Epidermal melanocyte (primary cell): ENCODE measurements at regions not wholly inside any gene's neighbourhood (a gene's known extent, or its start where the extent isn't known, plus 50 kb on each side); places are given as distances from the start of the nearest gene placed in this dataset.
A peak's percentile ranks its signal among the peaks of the same experiment; 100 is the strongest.

Experiments used
- DNase-seq: peaks from one replicate; pipeline ENCODE4 v3.0.0; 2011; ENCODE audit warnings: low spot score; ENCODE audit not compliant: insufficient read length

DNA sequence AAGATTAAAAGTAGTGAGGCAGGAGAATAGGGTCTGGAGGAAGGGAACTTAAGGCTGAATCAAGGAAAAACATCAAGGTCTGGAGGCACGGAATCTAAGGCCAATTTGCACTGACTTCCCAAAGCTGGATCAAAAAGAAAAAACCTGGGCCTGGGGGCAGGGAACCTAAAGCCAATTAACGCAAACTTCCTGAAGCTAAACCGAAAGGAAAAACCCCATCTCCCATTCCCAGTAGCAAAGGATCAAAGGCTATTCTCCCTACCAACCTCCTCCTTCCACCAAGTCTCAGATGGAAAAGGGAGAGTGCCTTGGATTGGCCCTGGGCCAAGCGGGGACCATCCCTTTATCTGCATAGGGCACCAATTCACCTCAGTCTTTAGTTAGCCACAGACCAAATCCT is 384.2 kb downstream of the GRIN2B start:
- no peak for DNase-seq

DNA sequence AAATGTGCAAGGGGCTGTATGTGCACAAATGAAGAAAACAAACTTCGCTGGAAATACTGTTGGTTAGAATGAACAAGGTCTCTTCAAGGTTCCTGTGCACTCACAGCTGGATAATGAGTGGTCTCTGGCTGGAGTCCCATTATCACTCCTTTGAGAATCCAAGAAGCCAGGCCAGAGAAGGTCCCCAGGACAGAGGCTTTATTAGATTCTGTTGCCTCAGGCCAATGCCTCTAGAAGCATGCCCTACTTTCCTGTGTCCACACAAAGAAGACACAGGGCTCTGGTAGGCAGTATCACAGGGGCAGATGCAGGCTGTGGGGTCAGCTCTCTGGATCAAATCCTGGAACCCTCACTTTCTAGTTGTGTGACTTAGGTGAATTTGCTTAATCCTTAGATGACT is 384.7 kb downstream of the GRIN2B start:
- no peak for DNase-seq

GRCh38 chr12:13595536-13596443 is 385.6 kb downstream of the GRIN2B start:
- no peak for DNase-seq

DNA sequence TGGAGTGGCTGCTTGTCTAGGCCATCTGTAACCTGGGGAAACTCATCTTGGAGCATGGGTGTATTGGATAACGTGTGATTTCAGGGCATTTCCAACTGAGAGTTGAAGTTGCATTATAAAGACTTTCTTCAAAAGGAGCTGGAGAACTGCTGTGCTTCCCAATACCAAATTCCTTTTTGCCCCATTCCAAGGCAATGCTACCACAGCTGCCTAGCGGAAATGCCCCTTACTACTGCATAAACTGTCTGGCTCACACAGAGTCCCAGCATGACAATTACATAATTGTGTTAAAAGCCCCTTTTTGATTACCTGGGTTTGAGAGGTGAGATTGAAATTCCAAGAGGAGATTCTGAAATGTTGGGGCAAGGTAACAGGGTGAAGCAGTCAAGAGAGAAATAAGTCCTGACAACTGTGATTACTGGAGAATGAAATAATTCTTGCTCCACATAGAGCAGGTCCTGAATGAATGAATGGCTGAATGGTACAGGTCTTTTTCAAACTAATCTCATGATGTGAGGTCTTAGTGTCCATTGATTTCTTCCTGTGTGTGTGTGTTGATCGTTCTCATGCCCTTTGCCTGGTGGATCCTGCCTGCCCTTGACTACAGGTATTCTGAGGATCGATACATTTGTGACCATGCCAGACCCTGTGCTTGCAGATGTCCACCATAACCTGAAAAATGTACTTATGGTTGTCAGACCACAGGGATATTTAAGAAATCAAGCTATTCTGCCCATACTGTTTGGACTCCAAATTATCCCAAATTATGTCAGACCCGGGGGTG is 386.5 kb downstream of the GRIN2B start:
- no peak for DNase-seq

GRCh38 chr12:13592063-13592942 is 389.1 kb downstream of the GRIN2B start:
- DNase-seq: no peak

DNA sequence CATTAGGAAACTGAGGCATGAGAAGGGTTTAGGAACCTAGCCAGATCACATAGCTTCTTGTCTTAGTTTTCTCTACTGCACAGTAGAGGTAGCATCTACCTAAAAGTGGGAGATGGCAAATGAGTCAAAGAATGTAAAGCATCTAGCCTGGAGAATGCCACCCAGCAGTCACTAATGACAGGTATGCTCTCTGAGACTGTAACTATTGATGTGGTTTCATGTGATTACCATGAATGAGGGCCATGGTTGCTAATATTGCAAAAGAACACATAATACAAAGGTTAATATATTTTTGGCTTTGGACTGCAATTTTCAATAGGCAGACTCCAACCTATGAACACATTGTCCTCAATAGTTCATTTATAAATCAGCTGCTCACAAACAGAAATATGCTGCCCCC is 389.9 kb downstream of the GRIN2B start:
- DNase-seq: no peak

- no peak for DNase-seq
Observed at GRCh38 chr12:13591059-13591458, 390.3 kb downstream of the GRIN2B start.

GRCh38 chr12:13588574-13588973 is 392.0 kb downstream of the EMP1 start:
- no peak for DNase-seq

DNA sequence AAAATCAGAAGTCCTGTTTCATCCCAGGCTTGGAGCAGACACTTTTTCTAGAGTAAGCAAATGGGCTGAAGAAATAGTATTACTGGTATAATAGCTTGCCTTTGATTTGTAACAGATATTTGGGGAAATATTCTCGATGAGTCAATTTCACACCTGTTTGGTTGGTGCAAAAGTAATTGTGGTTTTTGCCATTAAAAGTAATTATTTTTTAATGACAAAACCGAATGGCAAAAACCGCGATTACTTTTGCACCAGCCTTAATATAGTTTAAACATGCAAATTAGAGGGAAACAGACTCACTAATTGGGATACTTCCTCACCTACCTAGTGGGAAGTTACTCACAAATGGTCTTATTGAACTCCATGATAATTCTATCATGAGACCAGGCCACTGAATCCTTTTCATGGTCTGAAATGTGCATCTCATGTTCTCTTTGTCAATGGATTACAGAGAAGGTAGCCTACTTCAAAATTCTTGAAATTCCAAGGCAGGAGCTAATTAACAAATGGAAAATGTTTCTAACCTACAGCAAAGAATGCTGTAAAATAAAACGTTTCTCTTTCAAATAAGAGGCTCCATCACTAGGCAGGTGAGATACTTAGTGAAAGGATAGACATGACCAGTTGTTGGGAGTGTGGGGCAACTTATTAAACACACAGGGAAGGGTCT is 391.3 kb downstream of the EMP1 start:
- no peak for DNase-seq

DNA sequence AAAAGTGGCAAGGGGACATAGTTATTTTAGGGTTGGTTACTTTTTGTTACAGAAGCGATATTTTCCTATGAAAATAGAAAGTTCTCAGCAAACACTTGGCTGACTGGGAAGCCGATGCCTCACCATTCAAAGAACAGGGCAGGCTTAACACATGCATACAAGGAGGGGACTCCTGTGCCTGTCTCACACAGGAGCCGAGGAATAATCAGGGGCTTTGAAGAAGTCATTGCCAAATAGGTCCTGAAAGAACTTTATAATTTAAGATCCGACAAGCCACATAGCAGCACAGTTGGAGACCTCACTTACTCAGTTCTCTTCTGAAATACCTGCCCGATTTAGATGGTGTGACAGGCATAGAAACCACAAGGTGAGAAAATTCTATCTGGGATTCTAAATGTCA is 389.8 kb downstream of the EMP1 start:
- DNase-seq: no peak

DNA sequence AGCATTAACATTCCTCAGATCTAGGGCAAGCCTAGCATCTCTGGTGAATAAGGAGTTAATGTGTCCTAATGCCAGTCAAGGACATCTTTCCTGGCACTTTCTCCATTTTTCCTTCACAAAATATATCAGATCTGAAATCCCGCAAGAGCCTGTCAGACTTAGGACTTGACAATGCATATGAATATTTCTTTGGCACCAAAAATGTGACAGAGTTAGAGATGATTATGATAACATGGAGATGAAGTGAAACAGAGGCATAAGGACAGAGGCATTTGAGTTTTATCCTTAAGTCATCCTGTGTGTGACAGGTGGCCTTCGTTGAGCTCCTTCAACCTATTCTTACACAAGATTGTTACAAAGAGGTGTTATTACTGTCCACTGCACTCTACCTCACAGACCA is 388.0 kb downstream of the EMP1 start:
- no peak for DNase-seq

GRCh38 chr12:13583630-13584029 is 387.1 kb downstream of the EMP1 start:
- no peak for DNase-seq

DNA sequence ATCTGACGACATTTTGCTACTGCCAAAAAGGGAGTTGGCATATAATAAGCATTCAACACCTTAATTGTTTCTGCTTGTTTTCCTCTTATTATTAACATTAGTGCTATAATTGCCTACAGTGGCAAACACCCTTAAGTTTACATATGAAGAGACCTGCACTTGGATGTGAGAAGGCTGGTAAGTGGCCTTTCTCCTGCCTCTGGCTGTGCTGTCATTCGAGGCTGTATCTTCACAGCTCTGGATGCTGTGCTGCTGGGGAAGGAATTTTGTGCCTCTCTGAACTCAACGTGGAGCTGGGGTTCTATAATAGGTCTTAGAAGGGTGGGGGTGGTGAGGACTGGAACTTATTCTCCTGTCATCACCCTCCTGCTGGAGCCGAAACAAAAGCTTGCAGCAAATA is 385.9 kb downstream of the EMP1 start:
- no peak for DNase-seq

- DNase-seq: no peak
Observed at GRCh38 chr12:13581031-13581430, 384.5 kb downstream of the EMP1 start.

DNA sequence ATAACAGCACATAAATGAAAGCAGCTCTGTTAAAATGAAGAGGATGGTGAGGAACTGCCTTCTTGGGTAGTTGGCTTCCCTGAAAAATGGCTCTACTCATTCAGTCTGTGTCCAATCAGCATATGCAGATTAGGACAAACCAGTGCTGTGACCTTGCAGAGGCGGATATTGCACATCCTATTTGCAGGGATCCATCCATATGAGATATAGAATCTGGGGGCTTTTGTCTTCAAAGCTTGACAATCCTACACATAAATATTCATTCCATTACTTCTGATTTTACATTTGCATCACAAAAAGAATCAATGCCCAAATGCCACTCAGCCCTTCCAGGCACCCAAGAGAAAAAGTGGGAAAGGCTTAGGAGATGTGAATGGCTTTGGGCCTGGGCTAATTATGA is 383.7 kb downstream of the EMP1 start:
- no peak for DNase-seq

GRCh38 chr12:13576935-13577500 is 380.5 kb downstream of the EMP1 start:
- DNase-seq: no peak

DNA sequence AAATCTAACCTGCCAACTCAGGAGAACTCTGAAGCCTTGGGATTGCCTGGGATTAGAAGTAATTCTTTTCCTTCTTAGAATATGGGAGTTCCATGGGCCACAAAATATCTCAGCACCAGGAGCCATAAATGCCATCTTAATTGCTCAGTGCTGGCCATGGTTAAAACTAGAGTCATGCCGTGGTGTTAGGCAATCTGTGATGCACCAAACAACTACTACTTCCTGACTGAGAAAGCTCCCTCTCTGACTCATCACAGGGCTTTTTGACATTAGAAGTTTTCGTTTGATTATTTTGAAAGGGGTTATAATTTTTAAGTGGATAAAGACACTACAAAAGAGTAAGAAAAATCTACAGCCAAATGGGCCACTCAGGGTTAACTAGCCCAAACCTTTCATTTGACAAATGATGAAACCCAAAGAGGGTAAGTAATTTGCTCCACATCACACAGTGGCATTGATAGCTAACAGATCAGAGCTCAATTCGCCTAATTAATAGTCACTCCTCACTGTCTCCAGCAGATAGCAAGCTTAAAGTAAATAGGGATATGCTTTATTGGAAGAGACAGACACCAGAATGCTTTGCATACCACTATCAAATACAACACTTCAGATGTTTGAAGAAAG is 377.3 kb downstream of the EMP1 start:
- DNase-seq: peak; percentile 21

DNA sequence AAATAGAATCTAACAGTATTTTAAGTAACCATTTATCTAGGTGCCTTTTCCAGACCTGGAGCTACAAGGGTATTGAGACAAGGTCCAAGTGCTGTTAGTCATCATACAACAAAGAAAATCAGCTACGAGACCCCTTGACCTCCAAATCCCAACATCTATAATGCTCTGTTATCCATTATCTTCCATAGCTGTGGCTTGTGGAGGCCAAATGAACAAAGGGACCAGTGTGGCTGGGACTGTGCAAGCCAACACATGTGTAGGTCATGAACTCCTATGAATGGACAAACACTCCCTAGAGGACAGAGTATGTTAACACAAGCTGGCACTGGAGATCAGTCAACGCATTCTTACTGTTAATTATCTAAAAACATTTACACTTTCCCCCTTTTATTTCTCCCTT is 374.5 kb downstream of the EMP1 start:
- no peak for DNase-seq

- DNase-seq: no peak
Observed at GRCh38 chr12:13570005-13570694, 373.6 kb downstream of the EMP1 start.

DNA sequence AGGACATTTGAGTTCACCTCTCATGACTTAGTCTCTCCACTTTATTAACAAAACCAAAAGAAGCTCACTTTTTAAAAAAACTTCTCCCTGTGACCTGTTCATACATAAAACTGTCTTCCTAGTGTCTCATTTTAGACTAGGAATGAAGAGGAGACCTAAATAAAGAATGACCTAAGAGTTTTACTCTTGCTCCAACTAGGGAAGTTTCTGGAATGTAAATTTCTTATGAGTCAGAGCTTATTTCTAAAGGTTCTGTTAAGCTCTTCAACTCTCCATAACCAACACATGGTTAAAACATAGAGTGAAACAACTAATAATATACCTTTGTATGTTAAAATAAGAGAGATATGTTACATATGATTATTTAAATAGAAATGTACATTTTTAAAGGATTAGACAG is 369.8 kb downstream of the EMP1 start:
- DNase-seq: no peak
